GM23338 (cell line): ENCODE measurements at regions not wholly inside any gene's neighbourhood (a gene's known extent, or its start where the extent isn't known, plus 50 kb on each side); places are given as distances from the start of the nearest gene placed in this dataset.

Experiments
- ATAC-seq: fragments of 200-7000 bp; cut with Tn5 transposase; 3 replicates; pipeline ENCODE4 v1.9.1; 2020
- DNase-seq: peaks from one replicate; pipeline ENCODE4 v3.0.0-alpha.2; 2015; ENCODE audit warnings: low spot score
- H2AFZ ChIP-seq: fragments of 200-600 bp; sonication (generic); 2 replicates; pipeline ENCODE4 v1.8.0; 2016; ENCODE audit warnings: antibody characterized with exemption, mild to moderate bottlenecking, moderate library complexity
- H3F3A ChIP-seq: fragments of 200-600 bp; sonication (generic); replicated peaks from 2 replicates; pipeline ENCODE4 v1.8.0; 2017; ENCODE audit warnings: antibody characterized with exemption, mixed run types, low read depth
- H3K27ac ChIP-seq: fragments of 200-600 bp; sonication (generic); 2 replicates; pipeline ENCODE4 v1.6.1; 2016; ENCODE audit warnings: low read depth
- H3K27me3 ChIP-seq: fragments of 200-600 bp; sonication (generic); 2 replicates; pipeline ENCODE4 v1.8.0; 2016; ENCODE audit warnings: mild to moderate bottlenecking, mixed run types, moderate library complexity; ENCODE audit not compliant: insufficient read depth
- H3K36me3 ChIP-seq: fragments of 200-600 bp; sonication (generic); 2 replicates; pipeline ENCODE4 v1.8.0; 2016; ENCODE audit warnings: mild to moderate bottlenecking; ENCODE audit not compliant: insufficient read depth
- H3K4me1 ChIP-seq: fragments of 200-600 bp; sonication (generic); 2 replicates; pipeline ENCODE4 v1.8.0; 2016; ENCODE audit warnings: mild to moderate bottlenecking, moderate library complexity; ENCODE audit not compliant: insufficient read depth
- H3K4me2 ChIP-seq: fragments of 200-600 bp; sonication (generic); 2 replicates; pipeline ENCODE4 v1.7.1; 2017; ENCODE audit warnings: mixed run types
- H3K4me3 ChIP-seq: fragments of 200-600 bp; sonication (generic); 2 replicates; pipeline ENCODE4 v1.6.1; 2016; ENCODE audit warnings: mixed run types
- H3K79me2 ChIP-seq: fragments of 200-600 bp; sonication (generic); replicated peaks from 2 replicates; pipeline ENCODE4 v1.8.0; 2017; ENCODE audit warnings: mild to moderate bottlenecking; ENCODE audit not compliant: insufficient read depth
- H3K9me2 ChIP-seq: fragments of 200-600 bp; sonication (generic); 2 replicates; pipeline ENCODE4 v1.8.0; 2017; ENCODE audit not compliant: insufficient read depth
- H4K20me1 ChIP-seq: fragments of 200-600 bp; sonication (generic); replicated peaks from 2 replicates; pipeline ENCODE4 v1.8.0; 2017; ENCODE audit warnings: mild to moderate bottlenecking; ENCODE audit not compliant: insufficient read depth
- H3K27ac Mint-ChIP-seq: 2 replicates; pipeline ENCODE4 v1.8.0; 2020; ENCODE audit warnings: inconsistent platforms, mild to moderate bottlenecking, moderate library complexity, mixed read lengths
- H3K27me3 Mint-ChIP-seq: 3 replicates; pipeline ENCODE4 v1.8.0; 2022; ENCODE audit warnings: low read depth, mild to moderate bottlenecking, moderate library complexity, mixed read lengths, inconsistent platforms; ENCODE audit not compliant: insufficient read depth, poor library complexity
- H3K36me3 Mint-ChIP-seq: 3 replicates; pipeline ENCODE4 v1.8.0; 2021; ENCODE audit warnings: low read depth, mild to moderate bottlenecking, inconsistent platforms, moderate library complexity, mixed read lengths
- H3K4me1 Mint-ChIP-seq: 3 replicates; pipeline ENCODE4 v1.8.0; 2020; ENCODE audit warnings: mild to moderate bottlenecking, inconsistent platforms, mixed read lengths
- H3K4me3 Mint-ChIP-seq: 3 replicates; pipeline ENCODE4 v1.8.0; 2021; ENCODE audit warnings: moderate library complexity, mild to moderate bottlenecking, inconsistent platforms, mixed read lengths
- H3K9me3 Mint-ChIP-seq: 3 replicates; pipeline ENCODE4 v1.8.0; 2020; ENCODE audit warnings: moderate library complexity, mild to moderate bottlenecking, inconsistent platforms, mixed read lengths
- CREB1 ChIP-seq: fragments of 250-450 bp; sonication (Bioruptor Pico); IDR thresholded peaks from 2 replicates; pipeline ENCODE4 v1.5.0; 2020; ENCODE audit warnings: low read depth, mild to moderate bottlenecking, moderate library complexity
- CTCF ChIP-seq, 2 experiments: fragments of 200-600 bp in 1 of 2; sonication (generic) in 1 of 2; conservative IDR thresholded peaks; 2 replicates each; pipeline versions ENCODE4 v1.5.1 to v1.6.1; 2016 to 2017; ENCODE audit warnings: antibody characterized with exemption in 2 of 2, low read depth in 2 of 2, mild to moderate bottlenecking in 2 of 2, moderate library complexity in 1 of 2
- ETS1 ChIP-seq: IDR thresholded peaks from 2 replicates; pipeline ENCODE4 v1.6.1; 2016; ENCODE audit warnings: antibody characterized with exemption
- EZH2 ChIP-seq: fragments of 200-600 bp; sonication (generic); IDR thresholded peaks from one replicate; pipeline ENCODE4 v1.8.0; 2017; ENCODE audit warnings: antibody characterized with exemption, mild to moderate bottlenecking, low read depth; ENCODE audit not compliant: unreplicated experiment
- EZH2phosphoT487 ChIP-seq: fragments of 200-600 bp; sonication (generic); IDR thresholded peaks from one replicate; pipeline ENCODE4 v1.8.1; 2018; ENCODE audit warnings: antibody characterized with exemption; ENCODE audit not compliant: unreplicated experiment
- NANOG ChIP-seq: IDR thresholded peaks from 2 replicates; pipeline ENCODE4 v1.6.1; 2016; ENCODE audit warnings: antibody characterized with exemption, borderline replicate concordance
- POLR2AphosphoS5 ChIP-seq: IDR thresholded peaks from 2 replicates; pipeline ENCODE4 v1.6.1; 2016; ENCODE audit warnings: antibody characterized with exemption, low read depth
- REST ChIP-seq: IDR thresholded peaks from one replicate; pipeline ENCODE4 v1.6.1; 2018; ENCODE audit warnings: antibody characterized with exemption; ENCODE audit not compliant: unreplicated experiment
- STAT1 ChIP-seq: IDR thresholded peaks from one replicate; pipeline ENCODE4 v1.6.1; 2016; ENCODE audit warnings: antibody characterized with exemption; ENCODE audit not compliant: unreplicated experiment
- ZNF114 ChIP-seq: fragments of 250-450 bp; sonication (Bioruptor Pico); IDR thresholded peaks from 2 replicates; pipeline ENCODE4 v1.5.0; 2020; ENCODE audit warnings: mild to moderate bottlenecking, moderate library complexity
- ZNF331 ChIP-seq: fragments of 250-450 bp; sonication (Bioruptor Pico); IDR thresholded peaks from 2 replicates; pipeline ENCODE4 v1.5.0; 2020; ENCODE audit warnings: low read depth, mild to moderate bottlenecking, moderate library complexity

- DNase-seq (no peak), ATAC-seq (no peak)
- Histone ChIP-seq H4K20me1 (no peaks in the 10 kb centered on the region), H3K36me3 (no peaks in the 10 kb centered on the region), H3K27me3 (no peaks in the 10 kb centered on the region), H3K9me2 (peaks cover 9% of the 10 kb centered on the region), H3K27ac (no peak overlapping the region), H3K4me1 (no peaks in the 10 kb centered on the region), H3K4me2 (no peak overlapping the region), H3K4me3 (no peak overlapping the region), H2AFZ (no peak overlapping the region), H3K79me2 (no peaks in the 10 kb centered on the region), H3F3A (no peaks in the 10 kb centered on the region)
- no peak overlapping the region for H3K27ac Mint-ChIP-seq
- H3K27me3 Mint-ChIP-seq, result no peaks in the 10 kb centered on the region
- H3K9me3 Mint-ChIP-seq, result no peaks in the 10 kb centered on the region
- no peak overlapping the region for H3K4me3 Mint-ChIP-seq
- H3K4me1 Mint-ChIP-seq, result no peaks in the 10 kb centered on the region
- TF ChIP-seq STAT1 (no peak), NANOG (no peak), CREB1 (no peak)
- H3K36me3 Mint-ChIP-seq, result no peaks in the 10 kb centered on the region
Measured at GRCh38 chr10:61244261-61244775, 208.9 kb downstream of the TMEM26 start.

GRCh38 chr10:61232780-61233179 lies 220.4 kb downstream of the TMEM26 start:
- peak; percentile 8 for DNase-seq
- TF ChIP-seq EZH2, result no peak
- no peak for TF ChIP-seq ETS1
- TF ChIP-seq ZNF114, result no peak
- no peak for TF ChIP-seq CTCF (conservative IDR thresholded peaks at IDR 0.05; ENCODE audit: low read depth in 2 of 2)
- no peak for TF ChIP-seq POLR2AphosphoS5
- TF ChIP-seq ZNF331 (CRISPR knock-in tag), result no peak
- no peak for TF ChIP-seq CREB1
- no peak for TF ChIP-seq REST
- no peak for TF ChIP-seq EZH2phosphoT487
- Mint-ChIP-seq H3K4me1 (no peaks in the 10 kb centered on the region), H3K36me3 (peaks cover 17% of the 10 kb centered on the region; the same call in 2 of the 3 replicates), H3K27ac (no peak overlapping the region), H3K4me3 (no peak overlapping the region), H3K9me3 (peaks cover 52% of the 10 kb centered on the region), H3K27me3 (no peaks in the 10 kb centered on the region)
- ATAC-seq, result no peak
- Histone ChIP-seq H4K20me1 (no peaks in the 10 kb centered on the region), H3K9me2 (0 out of 2 replicates have a peak, but pooled peaks cover 8% of the 10 kb centered on the region), H3K4me2 (no peak overlapping the region), H3K4me3 (no peak overlapping the region), H3K27me3 (no peaks in the 10 kb centered on the region), H3K79me2 (no peaks in the 10 kb centered on the region), H2AFZ (no peak overlapping the region), H3K27ac (no peak overlapping the region), H3F3A (no peaks in the 10 kb centered on the region), H3K4me1 (no peaks in the 10 kb centered on the region), H3K36me3 (peaks cover 13% of the 10 kb centered on the region; the same call in 1 of the 2 replicates)
